ENCODE measurements at regions not wholly inside any gene's neighbourhood (a gene's known extent, or its start where the extent isn't known, plus 50 kb on each side); places are given as distances from the start of the nearest gene placed in this dataset.

DNA sequence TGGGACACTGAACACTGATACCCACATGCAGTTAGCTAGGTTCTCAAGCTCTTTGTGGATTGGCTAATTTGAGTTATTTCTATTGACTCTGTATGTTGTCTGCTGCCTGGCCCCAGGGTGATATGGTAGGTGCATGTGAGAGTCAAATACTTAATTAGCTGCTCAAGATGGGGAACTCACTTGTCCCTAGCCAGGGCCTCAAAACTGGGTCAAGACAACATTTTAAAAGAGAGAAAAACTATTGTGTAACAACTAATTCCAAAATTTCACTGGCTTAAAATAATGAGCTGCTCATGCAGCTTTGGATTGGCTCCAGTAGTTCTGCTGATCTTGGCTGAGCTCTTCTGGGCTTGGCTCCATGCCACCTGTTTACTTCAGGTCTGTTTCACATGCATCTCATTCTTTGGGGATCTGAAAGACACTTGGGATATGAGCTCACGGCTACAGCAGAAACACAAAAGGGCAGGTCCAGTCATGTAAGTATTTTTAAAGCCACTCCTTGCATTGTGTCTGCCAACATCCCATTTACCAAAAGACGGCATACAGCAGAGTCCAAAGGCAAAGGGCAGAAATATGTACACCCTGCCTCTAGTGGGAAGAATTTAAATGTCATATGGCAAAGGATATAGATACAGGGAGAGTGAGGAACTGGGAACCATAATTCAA lies 716.8 kb downstream of the SUCLG1 start:
- no peak overlapping the region for H3K9ac ChIP-seq
- no peaks in the 10 kb centered on the region for H4K20me1 ChIP-seq
- H3K4me3 ChIP-seq, result no peak overlapping the region
- no peaks in the 10 kb centered on the region for H3K36me3 ChIP-seq
- no peak overlapping the region for H3K27ac ChIP-seq
- H3K4me2 ChIP-seq, result no peak overlapping the region
- TF ChIP-seq Cebpa-rat (IDR thresholded peaks at IDR 0.05), result 0 out of 2 replicates have a peak, but pooled peaks have one; percentile 14
- H3K9me3 ChIP-seq, result peaks cover 25% of the 10 kb centered on the region
- no peaks in the 10 kb centered on the region for H3K27me3 ChIP-seq
- H3K4me1 ChIP-seq, result 0 out of 2 replicates have a peak, but pooled peaks cover 6% of the 10 kb centered on the region

DNA sequence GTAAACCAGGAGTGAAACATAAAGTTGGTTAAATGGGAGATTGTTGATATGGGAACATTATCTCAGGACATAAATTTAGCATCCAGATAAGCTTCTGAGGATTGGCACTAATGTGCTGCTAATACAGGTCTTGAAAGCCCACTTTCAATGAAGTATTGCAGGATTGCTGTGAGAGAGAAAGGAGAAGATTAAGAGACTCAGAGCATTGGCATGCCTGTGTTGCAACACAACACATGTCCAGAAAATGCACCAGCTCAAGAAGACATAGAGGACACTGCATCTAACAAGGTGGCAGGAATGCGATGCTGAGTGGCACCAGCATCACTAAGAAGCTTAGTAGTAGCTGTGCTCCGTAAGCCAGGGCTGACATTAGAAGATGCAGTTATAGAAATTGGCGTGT lies 728.9 kb downstream of the SUCLG1 start:
- no peak for TF ChIP-seq Cebpa-rat (IDR thresholded peaks at IDR 0.05)
- Histone ChIP-seq H3K27ac (no peak overlapping the region), H3K36me3 (no peaks in the 10 kb centered on the region), H4K20me1 (no peaks in the 10 kb centered on the region), H3K27me3 (no peaks in the 10 kb centered on the region), H3K9ac (no peak overlapping the region), H3K4me3 (no peak overlapping the region), H3K4me1 (no peaks in the 10 kb centered on the region), H3K9me3 (no peaks in the 10 kb centered on the region), H3K4me2 (no peak overlapping the region)

DNA sequence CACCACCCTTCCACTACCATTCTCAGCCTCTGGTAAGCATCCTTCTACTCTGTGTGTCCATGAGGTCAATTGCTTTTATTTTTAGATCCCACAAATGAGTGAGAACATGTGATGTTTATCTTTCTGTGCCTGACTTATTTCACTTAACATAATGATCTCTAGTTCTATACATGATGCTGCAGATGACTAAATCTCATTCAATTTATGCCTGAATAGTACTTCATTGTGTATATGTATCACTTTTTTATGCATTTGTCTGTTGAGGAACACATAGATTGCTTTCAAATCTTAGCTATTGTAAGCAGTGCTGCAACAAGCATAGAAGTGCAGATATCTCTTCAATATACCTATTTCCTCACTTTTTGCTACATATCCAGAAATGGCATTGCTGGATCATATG lies 733.3 kb downstream of the SUCLG1 start:
- Histone ChIP-seq H3K36me3 (no peaks in the 10 kb centered on the region), H3K9ac (no peak overlapping the region), H3K9me3 (no peaks in the 10 kb centered on the region), H3K4me2 (no peak overlapping the region), H3K27me3 (no peaks in the 10 kb centered on the region), H3K4me3 (no peak overlapping the region), H3K27ac (no peak overlapping the region), H4K20me1 (no peaks in the 10 kb centered on the region), H3K4me1 (no peaks in the 10 kb centered on the region)
- no peak for TF ChIP-seq Cebpa-rat (IDR thresholded peaks at IDR 0.05)

DNA sequence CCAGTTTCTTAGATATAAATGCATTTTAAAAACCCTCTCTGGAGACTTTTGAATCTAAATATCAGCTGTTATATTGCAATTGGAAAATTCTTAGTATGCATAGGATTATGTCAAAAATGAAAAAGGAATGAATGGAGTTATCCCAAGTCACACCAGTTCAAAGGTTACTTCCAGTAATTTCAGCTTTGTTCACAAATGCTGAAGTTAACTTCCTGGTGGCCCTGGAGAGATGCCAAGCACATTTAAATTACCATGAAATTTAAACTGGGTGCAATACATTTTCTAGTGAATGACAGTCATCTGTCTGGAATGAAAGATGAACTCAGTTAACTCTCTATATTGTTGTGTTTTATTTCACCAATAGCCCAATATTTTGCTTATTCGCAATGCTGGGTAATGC lies 753.9 kb downstream of the SUCLG1 start:
- H3K27ac ChIP-seq, result no peak overlapping the region
- no peaks in the 10 kb centered on the region for H3K4me1 ChIP-seq
- no peaks in the 10 kb centered on the region for H3K36me3 ChIP-seq
- H3K4me2 ChIP-seq, result no peak overlapping the region
- H3K4me3 ChIP-seq, result no peak overlapping the region
- no peaks in the 10 kb centered on the region for H3K9me3 ChIP-seq
- H4K20me1 ChIP-seq, result no peaks in the 10 kb centered on the region
- no peaks in the 10 kb centered on the region for H3K27me3 ChIP-seq
- no peak for TF ChIP-seq Cebpa-rat (IDR thresholded peaks at IDR 0.05)
- no peak overlapping the region for H3K9ac ChIP-seq

DNA sequence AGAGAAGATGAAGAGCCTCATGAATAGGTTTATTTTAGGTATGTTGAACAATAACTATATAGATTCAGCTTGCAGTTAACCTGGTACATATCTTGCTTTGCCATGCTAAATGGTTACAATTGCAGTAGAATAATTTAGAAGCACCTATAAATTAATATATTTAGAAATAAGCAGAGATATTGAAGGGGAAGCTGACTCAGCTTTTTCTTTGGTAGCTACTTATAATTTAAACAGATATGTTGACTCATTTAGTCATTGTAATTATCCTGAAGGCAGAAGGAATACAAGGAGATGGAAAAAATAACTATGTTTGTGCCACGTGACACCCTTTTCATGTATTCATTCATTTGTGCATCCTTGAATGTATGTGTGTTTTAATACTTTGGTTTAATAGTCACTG lies 755.5 kb downstream of the SUCLG1 start:
- Histone ChIP-seq H3K4me3 (no peak overlapping the region), H3K27ac (no peak overlapping the region), H3K4me2 (no peak overlapping the region), H3K4me1 (no peaks in the 10 kb centered on the region), H3K27me3 (no peaks in the 10 kb centered on the region), H3K9me3 (no peaks in the 10 kb centered on the region), H4K20me1 (no peaks in the 10 kb centered on the region), H3K36me3 (no peaks in the 10 kb centered on the region), H3K9ac (no peak overlapping the region)
- TF ChIP-seq Cebpa-rat (IDR thresholded peaks at IDR 0.05), result no peak

DNA sequence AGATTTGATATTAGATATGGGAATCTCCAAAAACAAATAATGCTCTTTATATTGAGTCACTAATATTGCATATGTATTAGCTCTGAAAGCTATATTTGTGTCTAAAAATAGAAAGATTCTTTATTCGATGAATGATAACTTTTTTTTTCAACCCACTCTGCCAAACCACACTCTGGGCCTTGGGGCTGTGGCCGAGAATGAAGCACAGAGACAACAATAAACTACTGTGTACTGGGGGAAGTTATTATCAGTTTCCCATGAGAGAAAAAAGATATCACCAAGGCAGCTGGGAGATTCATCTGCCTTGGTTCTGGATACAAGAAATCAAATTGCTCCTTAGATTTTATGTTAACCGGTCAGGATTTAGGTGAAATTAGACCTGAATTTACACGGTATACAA lies 762.2 kb downstream of the SUCLG1 start:
- H3K27me3 ChIP-seq, result no peaks in the 10 kb centered on the region
- H3K4me2 ChIP-seq, result no peak overlapping the region
- no peaks in the 10 kb centered on the region for H3K9me3 ChIP-seq
- no peaks in the 10 kb centered on the region for H3K4me1 ChIP-seq
- no peak for TF ChIP-seq Cebpa-rat (IDR thresholded peaks at IDR 0.05)
- no peaks in the 10 kb centered on the region for H3K36me3 ChIP-seq
- no peak overlapping the region for H3K4me3 ChIP-seq
- H4K20me1 ChIP-seq, result no peaks in the 10 kb centered on the region
- H3K9ac ChIP-seq, result no peak overlapping the region
- no peak overlapping the region for H3K27ac ChIP-seq

DNA sequence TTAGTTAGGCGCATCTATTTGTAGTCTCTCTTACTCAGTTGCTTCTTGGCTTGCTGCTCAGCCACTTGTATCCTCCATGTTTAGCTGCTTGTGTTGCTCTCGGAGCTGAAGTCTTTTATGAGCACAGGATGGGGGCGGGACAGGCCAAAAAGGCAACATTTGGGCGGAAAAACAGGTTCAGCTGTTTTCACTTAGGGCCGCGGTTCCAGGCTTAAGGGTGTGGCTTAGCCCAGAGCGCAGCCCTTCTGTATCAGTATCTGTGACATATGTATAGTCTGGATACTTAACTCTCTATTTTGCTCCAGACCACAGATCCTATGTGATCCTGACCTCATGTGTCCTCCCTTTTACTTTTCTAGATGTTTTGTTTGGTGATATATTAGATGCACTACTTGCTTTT lies 763.5 kb downstream of the SUCLG1 start:
- Histone ChIP-seq H3K9ac (no peak overlapping the region), H3K4me2 (no peak overlapping the region), H3K27ac (no peak overlapping the region), H4K20me1 (no peaks in the 10 kb centered on the region), H3K27me3 (no peaks in the 10 kb centered on the region), H3K9me3 (no peaks in the 10 kb centered on the region), H3K36me3 (no peaks in the 10 kb centered on the region), H3K4me3 (no peak overlapping the region), H3K4me1 (no peaks in the 10 kb centered on the region)
- TF ChIP-seq Cebpa-rat (IDR thresholded peaks at IDR 0.05), result no peak

DNA sequence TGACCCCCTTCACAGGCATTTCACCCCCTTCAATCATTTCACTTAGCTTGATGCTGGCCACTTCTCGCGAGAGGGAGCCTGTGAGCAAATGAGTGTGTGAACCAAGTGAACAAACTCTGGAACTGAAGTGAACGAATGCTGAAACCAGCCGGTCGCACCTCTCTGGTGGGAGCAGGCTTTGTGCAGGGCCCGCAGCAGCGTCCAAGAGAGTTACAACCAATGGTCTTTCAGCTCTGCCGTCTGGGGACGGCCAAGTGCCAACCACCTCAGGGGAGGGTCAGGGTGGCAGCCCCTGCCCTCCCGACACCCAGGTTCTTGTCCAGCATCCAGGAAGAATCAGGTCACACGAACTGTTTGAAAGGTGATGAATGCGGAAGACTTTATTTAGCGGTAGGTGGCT lies 764.0 kb downstream of the SUCLG1 start:
- no peaks in the 10 kb centered on the region for H4K20me1 ChIP-seq
- H3K9me3 ChIP-seq, result no peaks in the 10 kb centered on the region
- no peak for TF ChIP-seq Cebpa-rat (IDR thresholded peaks at IDR 0.05)
- H3K27ac ChIP-seq, result no peak overlapping the region
- H3K27me3 ChIP-seq, result no peaks in the 10 kb centered on the region
- H3K4me1 ChIP-seq, result no peaks in the 10 kb centered on the region
- no peak overlapping the region for H3K4me2 ChIP-seq
- no peak overlapping the region for H3K9ac ChIP-seq
- no peaks in the 10 kb centered on the region for H3K36me3 ChIP-seq
- H3K4me3 ChIP-seq, result no peak overlapping the region

DNA sequence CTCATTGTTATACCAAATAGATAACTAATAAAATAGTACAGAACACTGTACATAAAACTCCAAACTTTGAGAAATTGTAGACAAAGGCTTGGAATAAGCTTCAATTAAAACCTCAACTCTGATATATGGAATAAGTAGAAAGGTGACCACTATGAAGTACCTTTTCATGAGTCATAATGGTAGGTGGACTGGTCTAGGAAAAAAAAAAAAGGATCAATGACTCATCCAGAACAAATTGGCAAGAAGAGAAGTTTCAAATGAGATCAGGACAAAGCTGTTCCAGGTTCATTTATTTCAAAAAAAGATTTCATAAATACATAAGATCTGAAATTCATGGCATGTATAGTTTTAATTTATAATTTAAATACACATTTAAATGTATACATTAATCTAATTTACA lies 769.7 kb downstream of the SUCLG1 start:
- H3K4me2 ChIP-seq, result no peak overlapping the region
- H3K9ac ChIP-seq, result no peak overlapping the region
- no peaks in the 10 kb centered on the region for H3K4me1 ChIP-seq
- TF ChIP-seq Cebpa-rat (IDR thresholded peaks at IDR 0.05), result no peak
- no peaks in the 10 kb centered on the region for H4K20me1 ChIP-seq
- no peak overlapping the region for H3K27ac ChIP-seq
- no peak overlapping the region for H3K4me3 ChIP-seq
- no peaks in the 10 kb centered on the region for H3K9me3 ChIP-seq
- no peaks in the 10 kb centered on the region for H3K36me3 ChIP-seq
- no peaks in the 10 kb centered on the region for H3K27me3 ChIP-seq

DNA sequence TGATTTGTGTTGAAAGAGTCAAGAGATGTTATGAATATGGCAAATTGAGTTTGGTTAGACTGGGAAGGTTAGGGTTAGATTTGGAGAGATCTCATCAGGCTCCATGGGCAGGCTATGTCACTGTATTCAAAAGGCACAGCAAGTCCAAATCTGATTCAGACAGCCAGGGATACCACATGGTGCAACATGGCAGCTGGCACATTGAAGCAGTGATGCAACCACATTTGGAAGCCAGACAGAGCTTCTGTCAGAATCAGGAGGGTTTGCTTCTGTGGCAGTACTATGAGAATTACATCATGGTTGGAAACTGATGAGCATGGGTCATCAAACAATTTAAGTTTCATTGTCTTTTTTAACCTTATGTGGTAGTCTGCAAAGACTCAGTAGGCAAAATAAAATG lies 772.2 kb downstream of the SUCLG1 start:
- Histone ChIP-seq H4K20me1 (no peaks in the 10 kb centered on the region), H3K36me3 (no peaks in the 10 kb centered on the region), H3K4me2 (no peak overlapping the region), H3K4me1 (no peaks in the 10 kb centered on the region), H3K27me3 (no peaks in the 10 kb centered on the region), H3K27ac (no peak overlapping the region), H3K9ac (no peak overlapping the region), H3K4me3 (no peak overlapping the region), H3K9me3 (no peaks in the 10 kb centered on the region)
- TF ChIP-seq Cebpa-rat (IDR thresholded peaks at IDR 0.05), result no peak

DNA sequence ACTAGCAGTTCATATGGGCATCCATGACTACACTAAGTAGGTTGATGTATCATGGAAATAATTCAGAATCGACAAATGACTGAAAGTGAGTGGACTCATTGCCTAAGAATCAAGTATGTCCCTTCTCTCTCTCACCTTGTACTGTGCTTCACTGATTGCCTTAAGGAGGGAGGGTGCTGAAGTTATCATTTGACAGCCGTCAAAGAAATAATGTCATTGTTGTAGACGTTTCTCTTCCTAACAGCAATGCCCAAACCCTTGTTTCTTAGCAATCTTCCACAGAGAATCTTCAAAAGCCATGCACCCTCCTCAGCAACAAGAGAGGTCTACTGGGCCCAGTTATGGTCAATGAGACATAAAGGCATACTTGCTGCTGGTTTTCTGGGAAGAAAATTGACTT lies 785.0 kb downstream of the SUCLG1 start:
- no peak overlapping the region for H3K27ac ChIP-seq
- H4K20me1 ChIP-seq, result no peaks in the 10 kb centered on the region
- H3K9me3 ChIP-seq, result no peaks in the 10 kb centered on the region
- no peak overlapping the region for H3K4me2 ChIP-seq
- H3K4me1 ChIP-seq, result no peaks in the 10 kb centered on the region
- H3K4me3 ChIP-seq, result no peak overlapping the region
- no peaks in the 10 kb centered on the region for H3K36me3 ChIP-seq
- no peak overlapping the region for H3K9ac ChIP-seq
- TF ChIP-seq Cebpa-rat (IDR thresholded peaks at IDR 0.05), result no peak
- no peaks in the 10 kb centered on the region for H3K27me3 ChIP-seq
